Endothelial cell of umbilical vein (primary cell): ENCODE measurements at regions not wholly inside any gene's neighbourhood (a gene's known extent, or its start where the extent isn't known, plus 50 kb on each side); places are given as distances from the start of the nearest gene placed in this dataset.

Source experiments
- BruUV-seq: library from RNA; stranded (reverse); fragments of 400-500 nt; replicated peaks from 2 replicates; lab custom pipeline; 2021; lab: Mats Ljungman, UMichigan
- CTCF ChIA-PET: fragments of 300-600, 350-600 bp; sonication (Branson Sonifier 250); formaldehyde crosslinking; loops from one replicate; lab custom pipeline; 2021; ENCODE audit warnings: antibody characterized with exemption, inconsistent platforms; lab: Charles Lee
- POLR2A ChIA-PET: fragments of 300-600, 350-600 bp; sonication (Branson Sonifier 250); formaldehyde crosslinking; loops from one replicate; lab custom pipeline; 2021; ENCODE audit warnings: antibody characterized with exemption, inconsistent platforms; lab: Charles Lee
- DNase-seq: peaks from one replicate; pipeline ENCODE4 v3.0.0-alpha.2; 2011; ENCODE audit warnings: low read depth, low spot score
- FAIRE-seq: peaks from 2 replicates; lab custom pipeline; 2011; peaks lifted over from hg19 to GRCh38; lab: Jason Lieb, UNC
- H2AFZ ChIP-seq: 2 replicates; pipeline ENCODE4 v1.6.0; 2012; ENCODE audit warnings: low read depth, low read length, control low read depth, inconsistent platforms
- H3K27ac ChIP-seq: 2 replicates; pipeline ENCODE4 v1.5.1; 2011; ENCODE audit warnings: low read depth, mild to moderate bottlenecking, control low read depth, low read length, moderate library complexity; ENCODE audit not compliant: insufficient read depth
- H3K27me3 ChIP-seq, 2 experiments: 2 replicates each; pipeline versions ENCODE4 v1.6.0 to v1.6.1; 2011; ENCODE audit warnings: low read length in 2 of 2, mixed read lengths in 1 of 2; ENCODE audit not compliant: control insufficient read depth in 2 of 2, insufficient read depth in 2 of 2
- H3K36me3 ChIP-seq, 2 experiments: 2 replicates in 1 of 2; 3 replicates in 1 of 2; pipeline ENCODE4 v1.5.1; 2011; ENCODE audit warnings: low read length in 2 of 2, mild to moderate bottlenecking in 1 of 2, moderate library complexity in 1 of 2; ENCODE audit not compliant: control insufficient read depth in 2 of 2, insufficient read depth in 2 of 2; ENCODE audit errors: extremely low read depth in 1 of 2
- H3K4me1 ChIP-seq: 3 replicates; pipeline ENCODE4 v1.5.1; 2011; ENCODE audit warnings: mild to moderate bottlenecking, low read length; ENCODE audit not compliant: control insufficient read depth, insufficient read depth; ENCODE audit errors: extremely low read depth
- H3K4me2 ChIP-seq: 2 replicates; pipeline ENCODE4 v1.6.1; 2011; ENCODE audit warnings: low read length, control low read depth, mixed read lengths; ENCODE audit not compliant: insufficient read depth
- H3K4me3 ChIP-seq, 3 experiments: fragments of 200-600 bp in 1 of 3; sonication (generic), shearing (Covaris generic) in 1 of 3; replicated peaks in 1 of 3; 2 replicates each; pipeline ENCODE4 v1.5.1; 2011 to 2016; ENCODE audit warnings: control low read depth in 3 of 3, low read length in 3 of 3, mild to moderate bottlenecking in 2 of 3, inconsistent platforms in 1 of 3, low read depth in 1 of 3, moderate library complexity in 1 of 3; ENCODE audit not compliant: insufficient read depth in 1 of 3
- H3K79me2 ChIP-seq: 2 replicates; pipeline ENCODE4 v1.6.0; 2012; ENCODE audit warnings: low read length, inconsistent platforms; ENCODE audit not compliant: control insufficient read depth, insufficient read depth
- H3K9ac ChIP-seq: replicated peaks from 2 replicates; pipeline ENCODE3; 2011; ENCODE audit warnings: low read length, control low read depth; ENCODE audit not compliant: insufficient read depth; ENCODE audit errors: extremely low read depth
- H3K9me1 ChIP-seq: replicated peaks from 3 replicates; pipeline ENCODE4 v1.6.0; 2011; ENCODE audit warnings: mild to moderate bottlenecking, low read length; ENCODE audit not compliant: control insufficient read depth, insufficient read depth; ENCODE audit errors: extremely low read depth
- H3K9me3 ChIP-seq: replicated peaks from 2 replicates; pipeline ENCODE4 v1.5.1; 2012; ENCODE audit warnings: low read length, inconsistent platforms; ENCODE audit not compliant: control insufficient read depth, insufficient read depth
- H4K20me1 ChIP-seq: replicated peaks from 2 replicates; pipeline ENCODE3; 2011; ENCODE audit warnings: mild to moderate bottlenecking, low read length; ENCODE audit not compliant: control insufficient read depth, insufficient read depth; ENCODE audit errors: extremely low read depth
- EZH2 ChIP-seq: IDR thresholded peaks from 2 replicates; pipeline ENCODE4 v1.6.1; 2012; ENCODE audit warnings: borderline replicate concordance, low read depth, mild to moderate bottlenecking, moderate library complexity, low read length, inconsistent platforms; ENCODE audit not compliant: severe bottlenecking
- FOS ChIP-seq: IDR thresholded peaks from 2 replicates; pipeline ENCODE4 v1.6.1; 2011; ENCODE audit warnings: mild to moderate bottlenecking, low read length, moderate library complexity, borderline replicate concordance; ENCODE audit not compliant: insufficient read depth
- GATA2 ChIP-seq: IDR thresholded peaks from 2 replicates; pipeline ENCODE4 v1.7.0; 2011; ENCODE audit warnings: low read depth, mild to moderate bottlenecking, moderate library complexity, mixed read lengths, low read length; ENCODE audit not compliant: insufficient read length, insufficient read depth
- JUN ChIP-seq: IDR thresholded peaks from 2 replicates; pipeline ENCODE4 v1.6.1; 2011; ENCODE audit warnings: borderline replicate concordance, low read depth; ENCODE audit not compliant: insufficient read length, insufficient read depth
- POLR2A ChIP-seq: IDR thresholded peaks from 2 replicates; pipeline ENCODE4 v1.6.1; 2012; ENCODE audit warnings: low read depth, mild to moderate bottlenecking, control low read depth, low read length
- POLR2AphosphoS5 ChIP-seq: IDR thresholded peaks from 2 replicates; pipeline ENCODE4 v1.6.1; 2012; ENCODE audit warnings: low read depth, mild to moderate bottlenecking, control low read depth, low read length, moderate library complexity; ENCODE audit not compliant: insufficient read depth
- dilution Hi-C: fragments of 300-500 bp; cut with MboI; formaldehyde crosslinking; loops from one replicate; pipeline ENCODE4 v1.15.0; 2019; ENCODE audit warnings: low sequenced_read_pairs; ENCODE audit not compliant: extremely low pct_ligation_motif_present
- intact Hi-C: fragments of 100-400 bp; cut with micrococcal nuclease; formaldehyde crosslinking; loops from one replicate; pipeline ENCODE4 v1.10.0; 2022
- TF ChIP-seq, protein P1 (sequence below): IDR thresholded peaks from 2 replicates; pipeline ENCODE4 v1.6.1; 2011; ENCODE audit not compliant: insufficient read depth, insufficient read length

DNA sequence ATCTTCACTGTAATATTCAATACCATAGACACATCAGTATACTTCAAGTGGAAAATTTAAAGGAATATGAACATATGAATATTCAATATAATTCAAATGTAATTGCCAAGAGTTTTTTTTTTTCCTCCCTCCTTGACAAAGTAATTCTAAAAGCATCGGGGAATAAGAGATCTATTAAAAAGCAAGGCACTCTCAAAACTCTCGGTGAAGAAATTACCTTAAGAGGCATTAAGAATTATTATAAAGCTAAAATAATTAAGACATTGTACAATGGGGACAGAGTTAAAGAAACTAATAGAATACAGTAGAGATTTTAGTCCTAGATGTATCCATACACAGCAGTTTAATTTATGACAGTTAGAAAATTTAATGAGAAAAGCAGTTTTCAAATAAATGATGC lies 390.0 kb upstream of the SLC8A1 start:
- Histone ChIP-seq H2AFZ (no peak overlapping the region), H3K79me2 (no peaks in the 10 kb centered on the region), H3K27ac (no peak overlapping the region), H4K20me1 (no peaks in the 10 kb centered on the region), H3K36me3 (no peaks in the 10 kb centered on the region), H3K27me3 (no peaks in the 10 kb centered on the region), H3K4me2 (no peak overlapping the region), H3K4me3 (no peak overlapping the region), H3K9me1 (no peaks in the 10 kb centered on the region), H3K4me1 (no peaks in the 10 kb centered on the region), H3K9me3 (no peaks in the 10 kb centered on the region), H3K9ac (no peak overlapping the region)
- FAIRE-seq (no peak), DNase-seq (no peak)
- BruUV-seq = no TSS peak
- CTCF ChIA-PET = interaction anchor here (3.4 kb wide), 1 partner anchor 558 kb away, joined by 13 read pairs; no protein-coding TSS in a partner anchor
- intact Hi-C loops = no loop called here
- TF ChIP-seq POLR2AphosphoS5 = no peak
- no peak for TF ChIP-seq FOS
- TF ChIP-seq, protein P1, sequence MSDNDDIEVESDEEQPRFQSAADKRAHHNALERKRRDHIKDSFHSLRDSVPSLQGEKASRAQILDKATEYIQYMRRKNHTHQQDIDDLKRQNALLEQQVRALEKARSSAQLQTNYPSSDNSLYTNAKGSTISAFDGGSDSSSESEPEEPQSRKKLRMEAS = no peak
- TF ChIP-seq GATA2 = no peak
- no peak for TF ChIP-seq JUN
- no peak for TF ChIP-seq POLR2A
- dilution Hi-C loops = no loop called here
- POLR2A ChIA-PET = no interaction called here

DNA sequence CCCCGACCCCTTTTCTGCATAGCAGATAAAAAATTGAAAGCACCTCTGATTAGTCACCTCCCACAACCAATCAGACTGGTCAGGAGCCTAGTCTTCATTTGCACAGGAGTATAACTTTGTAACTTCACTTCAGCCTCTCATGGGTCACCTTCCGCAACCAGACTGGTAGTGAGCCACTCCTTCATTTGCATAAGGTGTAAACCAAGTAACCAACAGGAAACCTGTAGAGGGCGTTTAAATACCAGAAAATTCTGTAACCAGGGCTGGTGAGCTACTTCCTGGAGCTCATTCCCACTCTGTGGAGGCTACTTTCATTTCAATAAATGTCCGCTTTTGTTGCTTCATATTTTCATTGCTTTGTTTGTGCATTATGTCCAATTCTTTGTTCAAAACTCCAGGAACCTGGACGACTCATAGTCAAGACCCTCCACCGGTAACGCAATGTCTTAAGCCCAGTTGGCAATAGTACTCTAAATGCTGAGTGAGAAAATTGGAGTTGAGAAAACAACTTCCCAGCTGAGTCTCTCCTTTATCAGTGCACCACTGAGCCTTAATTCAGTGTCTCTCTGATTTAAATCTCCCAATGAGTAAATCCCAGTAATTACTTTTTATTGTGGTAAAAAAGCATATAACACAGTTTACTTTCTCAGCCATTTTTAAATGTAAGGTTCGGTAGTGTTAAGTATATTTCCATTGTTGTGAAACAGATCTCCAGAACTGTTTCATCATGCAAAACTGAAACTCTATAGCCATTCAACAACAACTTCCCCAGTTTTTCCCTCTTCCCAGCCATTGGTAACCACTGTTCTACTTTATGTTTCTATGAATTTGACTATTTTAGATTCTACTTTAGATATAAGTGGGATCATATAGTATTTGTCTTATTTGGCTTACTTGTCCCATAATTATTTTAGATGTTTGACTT lies 392.7 kb upstream of the SLC8A1 start:
- Histone ChIP-seq H3K9ac (no peak overlapping the region), H3K4me2 (no peak overlapping the region), H3K36me3 (no peaks in the 10 kb centered on the region), H3K27ac (no peak overlapping the region), H4K20me1 (no peaks in the 10 kb centered on the region), H3K9me3 (no peaks in the 10 kb centered on the region), H3K79me2 (no peaks in the 10 kb centered on the region), H3K4me1 (no peaks in the 10 kb centered on the region), H3K9me1 (no peaks in the 10 kb centered on the region), H2AFZ (peak overlapping the region; percentile 17), H3K27me3 (no peaks in the 10 kb centered on the region), H3K4me3 (no peak overlapping the region)
- no peak for FAIRE-seq
- dilution Hi-C loops (no loop called here), intact Hi-C loops (loop anchor here (1.0 kb wide), 1 partner anchor 556 kb away; no protein-coding TSS in a partner anchor)
- CTCF ChIA-PET = interaction anchor here (0.7 to 1.6 kb wide), 8 partner anchors 16 to 931 kb away, joined by 3 to 22 read pairs (median 4); no protein-coding TSS in a partner anchor
- no peak for DNase-seq
- TF ChIP-seq JUN (no peak), GATA2 (no peak), EZH2 (no peak), FOS (no peak)
- no TSS peak for BruUV-seq
- POLR2A ChIA-PET = no interaction called here
